OCI-LY3 (cell line): ENCODE measurements at regions not wholly inside any gene's neighbourhood (a gene's known extent, or its start where the extent isn't known, plus 50 kb on each side); places are given as distances from the start of the nearest gene placed in this dataset.

ENCODE experiments used
- H2AFZ ChIP-seq: fragments of 200-600, 300-600 bp; shearing (Covaris generic); 2 replicates; pipeline ENCODE4 v1.6.0; 2014; ENCODE audit warnings: antibody characterized with exemption, low read depth, low read length
- H3K27ac ChIP-seq: fragments of 200-600, 300-600 bp; sonication (generic); 2 replicates; pipeline ENCODE4 v1.5.1; 2014; ENCODE audit warnings: mild to moderate bottlenecking, low read length, moderate library complexity, mixed read lengths
- H3K27me3 ChIP-seq: fragments of 200-600, 300-600 bp; sonication (generic); 2 replicates; pipeline ENCODE4 v1.6.1; 2014; ENCODE audit warnings: low read depth, low read length, mixed read lengths
- H3K36me3 ChIP-seq: fragments of 200-600, 300-600 bp; sonication (generic); replicated peaks from 2 replicates; pipeline ENCODE3; 2014; ENCODE audit warnings: low read depth, low read length, mixed read lengths
- H3K4me1 ChIP-seq: fragments of 300-600, 200-600 bp; sonication (generic); 2 replicates; pipeline ENCODE4 v1.6.1; 2014; ENCODE audit warnings: low read length, mixed read lengths
- H3K4me2 ChIP-seq: fragments of 200-600, 300-600 bp; sonication (generic); 2 replicates; pipeline ENCODE4 v1.6.1; 2014; ENCODE audit warnings: low read length, mixed read lengths
- H3K4me3 ChIP-seq: fragments of 300-600, 200-600 bp; sonication (generic); 2 replicates; pipeline ENCODE4 v1.5.1; 2014; ENCODE audit warnings: antibody characterized with exemption, mild to moderate bottlenecking, low read length, moderate library complexity
- H3K79me2 ChIP-seq: fragments of 300-600, 200-600 bp; shearing (Covaris generic); 2 replicates; pipeline ENCODE4 v1.6.1; 2014; ENCODE audit warnings: mild to moderate bottlenecking, low read length, mixed read lengths
- H3K9ac ChIP-seq: fragments of 300-600, 200-600 bp; shearing (Covaris generic); 2 replicates; pipeline ENCODE4 v1.6.0; 2014; ENCODE audit warnings: mild to moderate bottlenecking, low read length, moderate library complexity
- H3K9me3 ChIP-seq: fragments of 200-600, 300-600 bp; shearing (Covaris generic); 2 replicates; pipeline ENCODE4 v1.6.1; 2014; ENCODE audit warnings: low read length, mixed read lengths; ENCODE audit not compliant: insufficient read depth
- H4K20me1 ChIP-seq: fragments of 200-600, 300-600 bp; sonication (generic); 2 replicates; pipeline ENCODE4 v1.6.1; 2016; ENCODE audit warnings: low read length, mixed read lengths; ENCODE audit not compliant: insufficient read depth
- CTCF ChIP-seq: fragments of 200-600, 300-600 bp; sonication (generic); IDR thresholded peaks from 2 replicates; pipeline ENCODE4 v1.5.1; 2014; ENCODE audit warnings: antibody characterized with exemption, low read length, low read depth
- EZH2phosphoT487 ChIP-seq: fragments of 200-600 bp; shearing (Covaris generic); IDR thresholded peaks from 2 replicates; pipeline ENCODE4 v1.6.1; 2018; ENCODE audit warnings: antibody characterized with exemption, mixed run types, low read depth

- peaks cover 7% of the 10 kb centered on the region; the same call in 1 of the 2 replicates for H3K27me3 ChIP-seq
- no peaks in the 10 kb centered on the region for H3K4me1 ChIP-seq
- H3K4me3 ChIP-seq: no peak overlapping the region
- TF ChIP-seq EZH2phosphoT487: no peak
- H4K20me1 ChIP-seq: no peaks in the 10 kb centered on the region
- H3K4me2 ChIP-seq: no peak overlapping the region
- H3K9ac ChIP-seq: no peak overlapping the region
- H3K27ac ChIP-seq: no peak overlapping the region
- H3K9me3 ChIP-seq: no peaks in the 10 kb centered on the region
- H3K79me2 ChIP-seq: no peaks in the 10 kb centered on the region
- H2AFZ ChIP-seq: no peak overlapping the region
- no peaks in the 10 kb centered on the region for H3K36me3 ChIP-seq
Observed at GRCh38 chr9:12631866-12632265, 61.3 kb upstream of the TYRP1 start.

- Histone ChIP-seq H3K27me3 (peaks cover 7% of the 10 kb centered on the region; the same call in 1 of the 2 replicates), H3K36me3 (no peaks in the 10 kb centered on the region), H3K4me2 (no peak overlapping the region), H2AFZ (no peak overlapping the region), H3K9me3 (no peaks in the 10 kb centered on the region), H4K20me1 (no peaks in the 10 kb centered on the region), H3K27ac (no peak overlapping the region), H3K79me2 (no peaks in the 10 kb centered on the region), H3K4me3 (no peak overlapping the region), H3K4me1 (no peaks in the 10 kb centered on the region), H3K9ac (no peak overlapping the region)
- TF ChIP-seq CTCF (no peak), EZH2phosphoT487 (no peak)
Observed at GRCh38 chr9:12633016-12633765, 60.0 kb upstream of the TYRP1 start.

GRCh38 chr9:12640016-12640587 lies 53.1 kb upstream of the TYRP1 start:
- Histone ChIP-seq H3K36me3 (no peaks in the 10 kb centered on the region), H2AFZ (no peak overlapping the region), H3K79me2 (no peaks in the 10 kb centered on the region), H3K4me1 (no peaks in the 10 kb centered on the region), H3K9ac (no peak overlapping the region), H3K4me2 (no peak overlapping the region), H3K27ac (no peak overlapping the region), H4K20me1 (no peaks in the 10 kb centered on the region), H3K4me3 (no peak overlapping the region), H3K9me3 (no peaks in the 10 kb centered on the region), H3K27me3 (peaks cover 2% of the 10 kb centered on the region; the same call in 1 of the 2 replicates)
- TF ChIP-seq CTCF (peak; percentile 67), EZH2phosphoT487 (no peak)

GRCh38 chr9:12640866-12641636 lies 52.1 kb upstream of the TYRP1 start:
- no peaks in the 10 kb centered on the region for H3K9me3 ChIP-seq
- no peak overlapping the region; the same call in 1 of the 2 replicates for H2AFZ ChIP-seq
- no peaks in the 10 kb centered on the region for H3K79me2 ChIP-seq
- H3K36me3 ChIP-seq: no peaks in the 10 kb centered on the region
- no peak overlapping the region for H3K4me3 ChIP-seq
- H3K27ac ChIP-seq: no peak overlapping the region
- H4K20me1 ChIP-seq: no peaks in the 10 kb centered on the region
- H3K9ac ChIP-seq: no peak overlapping the region
- H3K4me2 ChIP-seq: no peak overlapping the region
- TF ChIP-seq EZH2phosphoT487 (no peak), CTCF (no peak)
- H3K27me3 ChIP-seq: no peaks in the 10 kb centered on the region
- no peaks in the 10 kb centered on the region for H3K4me1 ChIP-seq
